Chondrocyte (in vitro differentiated cells): ENCODE measurements at regions not wholly inside any gene's neighbourhood (a gene's known extent, or its start where the extent isn't known, plus 50 kb on each side); places are given as distances from the start of the nearest gene placed in this dataset.

Source experiments
- DNase-seq: peaks from one replicate; pipeline ENCODE4 v3.0.0; 2021; ENCODE audit warnings: mixed read lengths, low spot score
- H3K27ac Mint-ChIP-seq: one replicate; pipeline ENCODE4 v1.8.0; 2021; ENCODE audit warnings: mild to moderate bottlenecking, moderate library complexity, mixed read lengths; ENCODE audit not compliant: unreplicated experiment
- H3K27me3 Mint-ChIP-seq: 2 replicates; pipeline ENCODE4 v1.8.0; 2021; ENCODE audit warnings: low read depth, mixed read lengths
- H3K36me3 Mint-ChIP-seq: 2 replicates; pipeline ENCODE4 v1.8.0; 2021; ENCODE audit warnings: low read depth, mixed read lengths
- H3K4me1 Mint-ChIP-seq: 2 replicates; pipeline ENCODE4 v1.8.0; 2021; ENCODE audit warnings: low read depth, mild to moderate bottlenecking, mixed read lengths
- H3K4me3 Mint-ChIP-seq: one replicate; pipeline ENCODE4 v1.8.0; 2021; ENCODE audit warnings: mild to moderate bottlenecking, moderate library complexity, mixed read lengths; ENCODE audit not compliant: unreplicated experiment
- H3K9me3 Mint-ChIP-seq: 2 replicates; pipeline ENCODE4 v1.8.0; 2021; ENCODE audit warnings: low read depth, mixed read lengths
- TF ChIP-seq, protein P1 (sequence below): fragments of 200-600 bp; sonication (generic); IDR thresholded peaks from 2 replicates; pipeline ENCODE4 v1.5.0; 2021; ENCODE audit warnings: antibody characterized with exemption, mild to moderate bottlenecking, moderate library complexity

DNA sequence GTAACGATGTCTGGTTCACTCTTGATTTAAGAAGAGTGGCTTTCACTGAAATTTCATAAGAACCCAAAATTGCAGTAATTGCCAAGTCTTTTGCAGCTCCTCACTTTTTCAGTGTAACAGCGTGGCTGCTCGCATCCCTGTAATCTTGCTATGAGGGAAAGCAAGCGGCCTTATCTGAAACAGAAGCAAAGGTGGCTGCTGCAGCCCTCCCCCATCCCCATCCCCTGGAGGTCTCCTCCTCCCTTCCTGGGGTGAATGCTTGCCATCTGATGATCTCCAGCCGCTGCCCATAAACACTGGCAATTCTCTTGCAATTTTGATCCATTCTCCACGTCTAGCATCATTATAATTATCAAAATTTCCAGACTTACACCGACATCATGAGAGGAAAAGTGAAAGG lies 182.5 kb upstream of the ASIC2 start:
- H3K9me3 Mint-ChIP-seq, result no peaks in the 10 kb centered on the region
- H3K4me3 Mint-ChIP-seq, result no peak overlapping the region
- no peaks in the 10 kb centered on the region for H3K4me1 Mint-ChIP-seq
- H3K27me3 Mint-ChIP-seq, result peaks cover 1% of the 10 kb centered on the region
- no peaks in the 10 kb centered on the region for H3K36me3 Mint-ChIP-seq
- TF ChIP-seq, protein P1, sequence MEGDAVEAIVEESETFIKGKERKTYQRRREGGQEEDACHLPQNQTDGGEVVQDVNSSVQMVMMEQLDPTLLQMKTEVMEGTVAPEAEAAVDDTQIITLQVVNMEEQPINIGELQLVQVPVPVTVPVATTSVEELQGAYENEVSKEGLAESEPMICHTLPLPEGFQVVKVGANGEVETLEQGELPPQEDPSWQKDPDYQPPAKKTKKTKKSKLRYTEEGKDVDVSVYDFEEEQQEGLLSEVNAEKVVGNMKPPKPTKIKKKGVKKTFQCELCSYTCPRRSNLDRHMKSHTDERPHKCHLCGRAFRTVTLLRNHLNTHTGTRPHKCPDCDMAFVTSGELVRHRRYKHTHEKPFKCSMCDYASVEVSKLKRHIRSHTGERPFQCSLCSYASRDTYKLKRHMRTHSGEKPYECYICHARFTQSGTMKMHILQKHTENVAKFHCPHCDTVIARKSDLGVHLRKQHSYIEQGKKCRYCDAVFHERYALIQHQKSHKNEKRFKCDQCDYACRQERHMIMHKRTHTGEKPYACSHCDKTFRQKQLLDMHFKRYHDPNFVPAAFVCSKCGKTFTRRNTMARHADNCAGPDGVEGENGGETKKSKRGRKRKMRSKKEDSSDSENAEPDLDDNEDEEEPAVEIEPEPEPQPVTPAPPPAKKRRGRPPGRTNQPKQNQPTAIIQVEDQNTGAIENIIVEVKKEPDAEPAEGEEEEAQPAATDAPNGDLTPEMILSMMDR, result no peak
- no peak overlapping the region for H3K27ac Mint-ChIP-seq
- DNase-seq, result no peak

DNA sequence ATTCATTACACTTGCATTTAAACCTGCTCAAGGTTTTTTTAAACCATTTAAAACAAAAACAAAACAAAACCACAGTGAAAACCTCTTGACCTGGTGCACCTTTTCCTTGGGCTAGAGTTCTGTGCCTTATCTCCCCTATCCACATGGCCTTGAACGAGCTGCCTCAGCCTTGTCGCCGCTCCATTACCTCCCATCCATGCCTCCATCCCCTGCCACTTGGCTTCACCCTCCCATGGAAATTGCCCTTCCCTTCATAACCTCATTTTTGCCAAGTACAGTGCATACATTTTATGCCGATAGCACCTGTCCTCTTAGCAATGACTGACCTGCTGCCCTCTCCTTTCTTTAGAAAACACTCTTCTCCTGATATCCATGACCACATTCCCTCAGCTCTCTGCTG lies 188.6 kb upstream of the ASIC2 start:
- no peak for DNase-seq

DNA sequence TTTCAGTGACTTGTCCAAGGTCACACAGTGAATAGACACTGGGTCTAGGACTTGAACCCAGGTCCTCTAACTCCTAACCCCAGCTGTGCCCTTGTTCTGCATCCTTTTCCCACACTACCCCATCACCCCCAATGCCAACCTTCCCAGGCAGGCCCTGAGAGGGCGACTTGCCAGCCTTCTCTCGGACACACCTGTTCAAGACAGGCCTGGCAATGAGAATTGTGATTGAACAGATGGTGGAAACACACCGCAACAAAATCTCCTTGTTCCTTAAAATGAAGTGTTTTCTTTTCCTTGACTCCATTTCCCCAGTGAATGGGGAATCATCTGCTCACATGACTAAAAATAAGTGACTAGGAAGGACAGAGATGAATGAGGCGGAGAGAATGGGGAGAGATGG lies 189.5 kb upstream of the ASIC2 start:
- TF ChIP-seq, protein P1, result no peak
- H3K27ac Mint-ChIP-seq, result no peak overlapping the region
- peaks cover 1% of the 10 kb centered on the region for H3K27me3 Mint-ChIP-seq
- H3K4me1 Mint-ChIP-seq, result no peaks in the 10 kb centered on the region
- DNase-seq, result no peak
- H3K36me3 Mint-ChIP-seq, result no peaks in the 10 kb centered on the region
- no peak overlapping the region for H3K4me3 Mint-ChIP-seq
- no peaks in the 10 kb centered on the region for H3K9me3 Mint-ChIP-seq

More for the DNA sequence above, 188.6 kb upstream of the ASIC2 start:
- Mint-ChIP-seq H3K4me1 (no peaks in the 10 kb centered on the region), H3K36me3 (no peaks in the 10 kb centered on the region), H3K27ac (no peak overlapping the region), H3K9me3 (no peaks in the 10 kb centered on the region), H3K4me3 (no peak overlapping the region), H3K27me3 (peaks cover 1% of the 10 kb centered on the region)
- TF ChIP-seq, protein P1, result no peak

DNA sequence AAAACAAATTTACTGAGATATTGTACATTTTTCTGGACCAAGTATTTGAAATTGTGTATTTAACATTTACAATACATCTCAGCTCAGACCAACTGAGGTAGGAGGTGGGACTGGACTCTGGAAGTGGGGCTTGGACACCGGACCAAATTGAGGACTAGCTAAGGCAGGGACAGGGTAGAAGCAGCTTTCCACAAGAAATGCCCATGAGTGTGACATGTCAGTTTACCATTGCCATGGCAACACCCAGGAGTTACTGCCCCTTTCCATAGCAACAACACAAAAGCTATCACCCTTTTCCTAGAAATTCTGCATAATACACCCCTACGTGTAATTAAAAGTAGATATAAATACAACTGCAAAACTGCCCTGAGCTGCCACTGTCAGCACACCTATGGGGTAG lies 191.5 kb upstream of the ASIC2 start:
- no peak overlapping the region for H3K4me3 Mint-ChIP-seq
- DNase-seq, result no peak
- H3K9me3 Mint-ChIP-seq, result no peaks in the 10 kb centered on the region
- no peak overlapping the region for H3K27ac Mint-ChIP-seq
- no peaks in the 10 kb centered on the region for H3K27me3 Mint-ChIP-seq
- H3K4me1 Mint-ChIP-seq, result no peaks in the 10 kb centered on the region
- H3K36me3 Mint-ChIP-seq, result no peaks in the 10 kb centered on the region
- TF ChIP-seq, protein P1, result no peak

DNA sequence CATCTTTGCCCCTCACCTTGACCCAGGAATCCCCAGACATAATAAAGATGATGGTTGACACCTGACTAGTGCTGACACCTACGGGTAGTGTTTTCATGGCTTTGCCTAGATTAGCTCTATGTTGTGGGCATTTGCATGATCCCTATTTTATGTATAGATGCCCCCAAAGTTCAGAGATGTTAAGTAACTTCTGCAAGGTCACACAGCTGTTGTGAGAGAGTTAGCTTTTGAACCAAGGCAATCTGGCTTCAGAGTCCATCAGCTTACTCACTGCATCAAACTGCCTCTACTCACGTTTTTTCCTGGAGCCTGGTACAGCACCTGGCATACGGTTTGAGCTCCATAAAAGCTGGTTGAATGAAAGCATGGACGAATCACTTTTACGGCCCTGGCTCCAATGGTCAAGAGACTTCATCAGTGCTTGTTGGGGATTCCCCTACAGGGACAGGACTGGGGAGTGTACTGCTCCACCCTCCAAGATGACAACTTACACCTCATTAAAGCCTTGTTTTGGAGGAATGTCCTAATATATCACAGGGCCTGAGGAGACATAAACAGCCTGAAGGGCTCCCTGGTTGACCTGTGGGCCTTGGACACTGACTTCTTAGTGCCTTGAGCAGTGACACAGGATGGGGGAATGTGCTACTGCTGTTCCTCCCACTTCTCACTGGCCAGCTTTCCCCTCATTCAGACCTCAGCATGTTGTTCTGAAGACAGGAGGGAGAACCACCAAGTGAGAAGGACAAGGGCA lies 193.2 kb upstream of the ASIC2 start:
- H3K9me3 Mint-ChIP-seq, result no peaks in the 10 kb centered on the region
- TF ChIP-seq, protein P1, result no peak
- H3K27ac Mint-ChIP-seq, result no peak overlapping the region
- no peaks in the 10 kb centered on the region for H3K36me3 Mint-ChIP-seq
- no peaks in the 10 kb centered on the region for H3K27me3 Mint-ChIP-seq
- H3K4me3 Mint-ChIP-seq, result no peak overlapping the region
- H3K4me1 Mint-ChIP-seq, result no peaks in the 10 kb centered on the region
- DNase-seq, result no peak
